ENCODE measurements at regions not wholly inside any gene's neighbourhood (a gene's known extent, or its start where the extent isn't known, plus 50 kb on each side); places are given as distances from the start of the nearest gene placed in this dataset.

DNA sequence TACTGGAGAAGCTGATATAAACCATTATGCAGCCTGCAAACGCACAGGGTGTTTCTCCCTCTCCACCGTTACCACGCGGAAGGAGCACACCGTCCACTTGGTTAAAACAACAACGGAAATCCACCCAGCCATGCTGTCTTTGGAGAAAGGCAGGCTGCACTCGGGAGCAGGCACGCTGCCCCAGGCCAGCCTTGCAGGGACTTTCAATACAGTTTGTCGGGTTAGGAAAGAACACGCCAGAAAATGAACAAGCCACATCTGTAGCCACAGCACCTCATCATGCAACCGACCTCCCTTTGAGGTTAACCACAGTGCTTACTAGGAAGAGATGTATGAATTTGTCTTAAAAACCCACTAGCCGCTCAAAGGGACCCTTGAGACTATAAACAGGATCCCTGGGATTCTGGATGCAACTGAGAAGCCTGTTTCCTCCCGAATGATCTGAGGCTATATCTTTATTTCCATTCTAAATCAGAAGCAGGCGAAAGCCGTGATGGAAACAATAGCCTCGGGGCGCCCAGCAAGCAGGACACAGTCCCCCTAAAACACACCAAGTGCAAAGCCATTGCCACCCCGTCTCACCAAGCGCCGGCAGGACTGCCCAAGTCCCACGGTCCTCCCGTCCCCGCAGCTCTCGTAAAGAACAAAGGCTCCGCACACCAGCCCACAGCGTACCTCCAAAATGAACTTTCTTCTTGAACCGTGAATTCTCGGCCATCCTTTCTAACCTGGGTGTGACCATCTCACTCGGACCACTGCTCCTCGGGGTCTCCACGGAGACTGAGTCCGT is 318.9 kb downstream of the CTTN start:
- peak in 2 of 6 donors; percentile 32 to 56 for DNase-seq (ENCODE audit: low read depth in 4 of 6, low spot score in 6 of 6)
- H3K4me1 ChIP-seq (ENCODE audit: control insufficient read depth, insufficient read depth, low read length) = peaks cover 65% of the 10 kb centered on the region
- peaks cover 6% of the 10 kb centered on the region for H3K36me3 ChIP-seq (ENCODE audit: control insufficient read depth, insufficient read depth, low read length)
- WGBS (ENCODE audit: insufficient coverage) = 29% methylated on average over 27 of the region's 32 CpGs
- H3K4me3 ChIP-seq (ENCODE audit: low read depth, low read length) = no peak overlapping the region
- H3K9me3 ChIP-seq (ENCODE audit: control insufficient read depth, insufficient read depth, low read length) = no peaks in the 10 kb centered on the region
- peaks cover 2% of the 10 kb centered on the region for H3K27me3 ChIP-seq (ENCODE audit: control insufficient read depth, insufficient read depth, low read length)
- no peak overlapping the region for H3K27ac ChIP-seq (ENCODE audit: low read depth, low read length)

DNA sequence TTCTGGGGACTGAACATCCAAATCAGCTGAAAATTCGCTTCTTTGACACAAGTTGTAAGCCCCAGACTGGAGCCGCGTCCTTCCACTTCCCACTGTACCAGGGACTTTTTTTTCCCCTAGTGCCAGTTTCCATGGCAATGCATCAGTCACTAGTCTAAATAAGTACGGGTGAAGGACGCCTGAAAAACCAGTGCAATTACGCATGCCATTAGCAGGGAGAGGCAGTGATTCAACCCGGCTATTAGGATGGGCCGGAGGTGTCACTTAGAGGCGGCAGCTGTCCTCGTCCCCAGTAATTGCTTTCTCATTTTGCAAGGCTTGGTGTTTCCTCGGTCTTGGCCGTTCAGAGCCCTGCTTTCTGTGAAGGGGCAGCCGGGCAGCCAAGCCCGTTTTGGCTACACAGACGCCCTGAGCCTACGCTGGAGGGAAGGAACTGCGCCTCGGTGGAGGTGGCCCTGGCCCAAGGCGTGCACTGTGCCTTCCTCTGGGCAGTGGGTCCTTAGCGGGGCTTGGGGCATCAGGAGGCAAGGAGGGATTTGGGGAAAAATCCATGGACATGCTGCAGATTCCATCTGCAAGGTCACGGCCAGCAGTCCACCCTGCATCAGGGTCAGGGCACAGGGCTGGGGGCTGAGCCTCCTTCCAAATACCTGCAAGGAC is 319.7 kb downstream of the CTTN start:
- peaks cover 2% of the 10 kb centered on the region for H3K27me3 ChIP-seq (ENCODE audit: control insufficient read depth, insufficient read depth, low read length)
- no peak overlapping the region for H3K4me3 ChIP-seq (ENCODE audit: low read depth, low read length)
- peaks cover 4% of the 10 kb centered on the region for H3K36me3 ChIP-seq (ENCODE audit: control insufficient read depth, insufficient read depth, low read length)
- H3K4me1 ChIP-seq (ENCODE audit: control insufficient read depth, insufficient read depth, low read length) = peaks cover 58% of the 10 kb centered on the region
- no peak overlapping the region for H3K27ac ChIP-seq (ENCODE audit: low read depth, low read length)
- WGBS (ENCODE audit: insufficient coverage) = 26% methylated on average over 19 of the region's 21 CpGs
- H3K9me3 ChIP-seq (ENCODE audit: control insufficient read depth, insufficient read depth, low read length) = no peaks in the 10 kb centered on the region
- peak; percentile 38 to 93 (median 60) for DNase-seq (ENCODE audit: low read depth in 4 of 6, low spot score in 6 of 6)

DNA sequence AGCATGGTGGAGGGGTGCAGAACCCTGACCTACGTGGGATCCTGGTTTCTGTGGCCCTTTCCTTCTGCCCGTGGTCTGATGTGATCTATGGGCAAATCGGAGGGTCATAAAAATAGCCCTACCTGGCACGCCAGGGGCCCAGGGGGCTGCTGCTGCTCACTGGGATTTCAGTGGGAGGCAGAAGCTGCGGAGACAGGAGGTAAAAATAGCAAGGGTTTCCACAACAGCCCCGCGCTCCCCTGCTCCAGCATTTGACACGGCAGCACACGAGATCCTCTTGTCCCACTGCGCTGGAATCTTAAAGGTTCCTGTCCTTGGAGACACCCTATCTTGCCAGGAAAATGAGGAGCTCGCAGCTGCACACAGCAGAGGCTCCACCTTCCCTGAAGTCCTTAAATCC is 321.2 kb downstream of the CTTN start:
- no peak for DNase-seq (ENCODE audit: low read depth in 4 of 6, low spot score in 6 of 6)
- H3K27me3 ChIP-seq (ENCODE audit: control insufficient read depth, insufficient read depth, low read length) = no peaks in the 10 kb centered on the region
- no peak overlapping the region for H3K27ac ChIP-seq (ENCODE audit: low read depth, low read length)
- no peak overlapping the region for H3K4me3 ChIP-seq (ENCODE audit: low read depth, low read length)
- 95% methylated on average over 8 of the region's 11 CpGs for WGBS (ENCODE audit: insufficient coverage)
- no peaks in the 10 kb centered on the region for H3K9me3 ChIP-seq (ENCODE audit: control insufficient read depth, insufficient read depth, low read length)
- peaks cover 46% of the 10 kb centered on the region for H3K4me1 ChIP-seq (ENCODE audit: control insufficient read depth, insufficient read depth, low read length)
- H3K36me3 ChIP-seq (ENCODE audit: control insufficient read depth, insufficient read depth, low read length) = no peaks in the 10 kb centered on the region

DNA sequence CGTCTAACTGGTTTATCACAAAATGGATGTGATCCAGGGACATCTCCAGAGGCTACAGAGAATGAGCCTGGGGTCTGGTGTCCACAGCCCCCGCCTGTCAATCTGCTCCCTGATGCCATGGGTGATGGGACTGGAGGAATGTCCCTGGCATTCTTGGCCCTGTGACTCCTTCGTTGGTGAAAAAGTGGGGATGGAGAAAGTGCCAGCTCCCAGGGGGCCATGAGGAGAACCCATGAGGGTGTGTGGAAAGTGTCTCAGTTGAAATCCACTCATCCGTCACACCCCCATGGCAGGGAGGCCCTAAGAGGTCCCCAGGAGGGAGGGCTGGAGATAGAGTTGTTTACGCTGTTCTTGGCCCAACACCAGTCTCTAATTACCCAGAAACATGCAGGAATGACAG is 322.0 kb downstream of the CTTN start:
- no peak for DNase-seq (ENCODE audit: low read depth in 4 of 6, low spot score in 6 of 6)
- 66% methylated on average over 3 of the region's 5 CpGs for WGBS (ENCODE audit: insufficient coverage)
- H3K27me3 ChIP-seq (ENCODE audit: control insufficient read depth, insufficient read depth, low read length) = no peaks in the 10 kb centered on the region
- H3K4me3 ChIP-seq (ENCODE audit: low read depth, low read length) = no peak overlapping the region
- peaks cover 44% of the 10 kb centered on the region for H3K4me1 ChIP-seq (ENCODE audit: control insufficient read depth, insufficient read depth, low read length)
- H3K27ac ChIP-seq (ENCODE audit: low read depth, low read length) = no peak overlapping the region
- H3K9me3 ChIP-seq (ENCODE audit: control insufficient read depth, insufficient read depth, low read length) = no peaks in the 10 kb centered on the region
- H3K36me3 ChIP-seq (ENCODE audit: control insufficient read depth, insufficient read depth, low read length) = no peaks in the 10 kb centered on the region

DNA sequence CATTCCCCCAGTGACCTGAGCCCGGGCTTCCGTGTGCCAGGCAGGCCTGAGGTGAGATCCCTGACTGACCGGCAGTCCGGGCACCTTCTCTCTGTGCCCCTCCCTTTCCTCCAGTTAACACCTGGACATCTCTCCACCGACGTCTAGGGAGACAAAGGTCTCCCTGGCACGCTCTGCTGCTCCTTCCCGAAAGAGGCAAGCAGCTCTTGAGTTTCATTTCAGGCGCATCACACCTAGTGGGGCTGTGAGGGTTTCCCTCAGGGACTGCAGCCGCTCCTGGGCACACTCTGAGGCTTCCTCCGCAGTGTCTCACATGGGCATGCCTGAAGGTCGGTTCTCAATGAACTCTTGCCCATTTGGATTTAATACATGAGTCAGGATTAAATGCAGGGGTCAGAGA is 322.7 kb downstream of the CTTN start:
- H3K36me3 ChIP-seq (ENCODE audit: control insufficient read depth, insufficient read depth, low read length) = no peaks in the 10 kb centered on the region
- H3K27me3 ChIP-seq (ENCODE audit: control insufficient read depth, insufficient read depth, low read length) = no peaks in the 10 kb centered on the region
- no peaks in the 10 kb centered on the region for H3K9me3 ChIP-seq (ENCODE audit: control insufficient read depth, insufficient read depth, low read length)
- H3K4me3 ChIP-seq (ENCODE audit: low read depth, low read length) = no peak overlapping the region
- no peak for DNase-seq (ENCODE audit: low read depth in 4 of 6, low spot score in 6 of 6)
- peaks cover 43% of the 10 kb centered on the region for H3K4me1 ChIP-seq (ENCODE audit: control insufficient read depth, insufficient read depth, low read length)
- no peak overlapping the region for H3K27ac ChIP-seq (ENCODE audit: low read depth, low read length)
- WGBS (ENCODE audit: insufficient coverage) = 90% methylated on average over 12 of the region's 12 CpGs

DNA sequence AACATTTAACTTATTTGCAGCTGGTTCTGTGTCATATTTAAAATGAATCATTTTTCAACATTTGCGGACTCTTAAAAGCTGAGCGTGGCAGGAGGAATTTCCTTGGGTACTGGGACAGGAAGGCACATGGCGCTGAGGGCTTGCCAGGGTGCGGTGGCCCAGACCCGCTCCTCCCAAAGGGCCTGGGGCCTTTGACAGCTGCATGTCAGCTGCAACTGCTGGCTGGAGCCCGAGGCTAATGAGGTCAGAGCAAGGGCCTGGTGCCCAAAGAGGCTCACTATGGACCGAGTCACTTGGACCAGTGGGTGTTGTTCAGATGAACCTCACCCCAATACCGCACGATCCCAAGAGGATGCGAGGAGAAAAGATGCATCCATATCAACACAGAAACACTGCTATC is 326.9 kb downstream of the CTTN start:
- Histone ChIP-seq H3K27ac (ENCODE audit: low read depth, low read length) (no peak overlapping the region), H3K4me3 (ENCODE audit: low read depth, low read length) (no peak overlapping the region), H3K4me1 (ENCODE audit: control insufficient read depth, insufficient read depth, low read length) (peaks cover 8% of the 10 kb centered on the region), H3K27me3 (ENCODE audit: control insufficient read depth, insufficient read depth, low read length) (no peaks in the 10 kb centered on the region), H3K36me3 (ENCODE audit: control insufficient read depth, insufficient read depth, low read length) (no peaks in the 10 kb centered on the region), H3K9me3 (ENCODE audit: control insufficient read depth, insufficient read depth, low read length) (no peaks in the 10 kb centered on the region)
- 89% methylated on average over 6 of the region's 10 CpGs for WGBS (ENCODE audit: insufficient coverage)
- no peak for DNase-seq (ENCODE audit: low read depth in 4 of 6, low spot score in 6 of 6)

DNA sequence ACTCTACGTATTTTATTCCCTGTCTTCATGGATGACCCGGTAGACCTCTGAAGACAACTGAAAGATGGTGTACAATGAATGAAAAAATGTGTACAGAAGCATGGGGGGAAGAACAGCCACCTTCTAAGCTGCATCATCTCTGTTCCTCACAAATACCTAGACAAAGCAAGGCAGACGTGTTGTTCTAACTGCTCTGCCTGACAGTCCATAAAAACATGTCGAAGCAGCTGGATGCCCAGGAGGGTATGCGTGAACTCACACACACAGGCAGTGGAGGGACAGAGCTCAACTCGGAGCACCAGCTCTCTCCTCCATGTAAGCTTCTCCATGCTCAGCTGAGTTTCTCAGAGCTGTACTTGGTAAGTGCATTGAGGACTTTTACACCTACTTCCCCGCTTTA is 327.4 kb downstream of the CTTN start:
- Histone ChIP-seq H3K27ac (ENCODE audit: low read depth, low read length) (no peak overlapping the region), H3K36me3 (ENCODE audit: control insufficient read depth, insufficient read depth, low read length) (no peaks in the 10 kb centered on the region), H3K4me1 (ENCODE audit: control insufficient read depth, insufficient read depth, low read length) (peaks cover 8% of the 10 kb centered on the region), H3K4me3 (ENCODE audit: low read depth, low read length) (no peak overlapping the region), H3K9me3 (ENCODE audit: control insufficient read depth, insufficient read depth, low read length) (no peaks in the 10 kb centered on the region), H3K27me3 (ENCODE audit: control insufficient read depth, insufficient read depth, low read length) (no peaks in the 10 kb centered on the region)
- WGBS (ENCODE audit: insufficient coverage) = 50% methylated on average over 5 of the region's 7 CpGs
- DNase-seq (ENCODE audit: low read depth in 4 of 6, low spot score in 6 of 6) = peak in 1 of 6 donors; percentile 38

DNA sequence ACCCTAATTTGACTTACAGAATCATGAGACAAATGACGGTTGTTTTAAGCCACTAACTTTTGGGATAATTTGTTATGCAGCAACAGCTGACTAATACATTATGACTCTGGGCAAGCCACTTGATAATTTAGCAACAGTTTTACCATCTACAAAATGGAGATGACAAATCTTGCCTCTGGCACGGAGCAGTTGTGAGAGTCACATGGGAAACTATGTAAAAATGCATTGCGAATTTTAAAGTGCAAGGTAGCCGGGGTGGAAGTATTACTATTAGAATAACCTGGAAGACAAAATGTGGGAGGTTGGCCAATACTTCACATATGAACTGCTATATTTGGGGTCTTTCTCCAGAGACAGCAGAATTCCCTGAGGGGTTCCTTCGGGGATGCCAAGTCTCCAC is 328.7 kb downstream of the CTTN start:
- DNase-seq (ENCODE audit: low read depth in 4 of 6, low spot score in 6 of 6) = no peak
- peaks cover 8% of the 10 kb centered on the region for H3K4me1 ChIP-seq (ENCODE audit: control insufficient read depth, insufficient read depth, low read length)
- H3K27ac ChIP-seq (ENCODE audit: low read depth, low read length) = no peak overlapping the region
- 100% methylated on average over 1 of the region's 5 CpGs for WGBS (ENCODE audit: insufficient coverage)
- H3K9me3 ChIP-seq (ENCODE audit: control insufficient read depth, insufficient read depth, low read length) = no peaks in the 10 kb centered on the region
- peaks cover 3% of the 10 kb centered on the region for H3K36me3 ChIP-seq (ENCODE audit: control insufficient read depth, insufficient read depth, low read length)
- H3K4me3 ChIP-seq (ENCODE audit: low read depth, low read length) = no peak overlapping the region
- H3K27me3 ChIP-seq (ENCODE audit: control insufficient read depth, insufficient read depth, low read length) = no peaks in the 10 kb centered on the region

DNA sequence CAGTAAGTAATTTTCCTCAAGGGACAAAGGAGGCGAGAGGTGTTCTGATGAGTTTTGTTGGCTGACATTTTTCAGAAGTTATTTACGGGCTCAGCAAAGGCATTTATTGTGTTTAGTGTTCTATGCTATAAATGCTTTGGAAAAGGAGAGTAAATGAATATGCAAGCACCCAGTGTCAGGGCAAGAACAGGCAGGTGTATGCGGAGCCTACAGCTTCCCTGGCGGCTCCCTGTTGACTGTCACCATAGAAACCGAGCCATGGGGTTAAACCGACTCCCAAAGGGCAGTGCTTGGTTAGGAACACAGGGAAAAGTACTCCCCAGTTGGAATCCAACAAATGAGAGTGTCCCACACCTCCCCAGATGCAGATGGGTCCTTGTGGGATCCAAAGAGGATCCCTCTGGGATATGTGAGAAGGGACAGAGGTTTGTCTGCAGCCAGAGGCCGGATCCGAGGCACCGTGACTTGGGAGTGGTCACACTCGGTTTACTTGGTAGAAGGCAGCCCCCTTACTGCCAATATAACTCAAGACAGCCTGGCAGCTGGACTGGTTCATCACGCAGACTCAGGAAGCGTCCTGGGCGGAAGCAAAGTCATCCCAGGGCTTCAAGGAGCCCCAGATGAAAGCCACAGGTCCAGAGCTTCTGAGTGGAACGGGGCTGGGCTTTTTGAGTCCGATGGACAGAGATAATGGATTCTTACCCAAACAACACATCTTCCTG is 329.7 kb downstream of the CTTN start:
- WGBS (ENCODE audit: insufficient coverage) = 58% methylated on average over 8 of the region's 15 CpGs
- peaks cover 8% of the 10 kb centered on the region for H3K4me1 ChIP-seq (ENCODE audit: control insufficient read depth, insufficient read depth, low read length)
- H3K27ac ChIP-seq (ENCODE audit: low read depth, low read length) = no peak overlapping the region
- DNase-seq (ENCODE audit: low read depth in 4 of 6, low spot score in 6 of 6) = no peak
- H3K9me3 ChIP-seq (ENCODE audit: control insufficient read depth, insufficient read depth, low read length) = no peaks in the 10 kb centered on the region
- H3K27me3 ChIP-seq (ENCODE audit: control insufficient read depth, insufficient read depth, low read length) = no peaks in the 10 kb centered on the region
- H3K4me3 ChIP-seq (ENCODE audit: low read depth, low read length) = no peak overlapping the region
- peaks cover 3% of the 10 kb centered on the region for H3K36me3 ChIP-seq (ENCODE audit: control insufficient read depth, insufficient read depth, low read length)
